ENCODE measurements at regions not wholly inside any gene's neighbourhood (a gene's known extent, or its start where the extent isn't known, plus 50 kb on each side); places are given as distances from the start of the nearest gene placed in this dataset.
"Not testable (repeated sequence)": the region's sequence is repeated elsewhere in the genome, so short reads cannot be mapped to it uniquely, and the experiment has no call there.

- WGBS (ENCODE audit: insufficient coverage, insufficient read length): no CpG with 5 or more reads among the region's 4 CpGs
- H3K27ac ChIP-seq (ENCODE audit: low read length); H3K27me3 ChIP-seq (ENCODE audit: control insufficient read depth, insufficient read depth, low read length); H3K4me3 ChIP-seq (ENCODE audit: low read length); H3K9me3 ChIP-seq (ENCODE audit: control insufficient read depth, insufficient read depth, low read length); H3K4me1 ChIP-seq (ENCODE audit: control insufficient read depth, insufficient read depth, low read length); H3K36me3 ChIP-seq (ENCODE audit: control insufficient read depth, insufficient read depth, low read length); DNase-seq (ENCODE audit: low read depth, low spot score): not testable (repeated sequence)
Observed at GRCh38 chr15:77895145-77895544, 182.4 kb downstream of the TBC1D2B start.

DNA sequence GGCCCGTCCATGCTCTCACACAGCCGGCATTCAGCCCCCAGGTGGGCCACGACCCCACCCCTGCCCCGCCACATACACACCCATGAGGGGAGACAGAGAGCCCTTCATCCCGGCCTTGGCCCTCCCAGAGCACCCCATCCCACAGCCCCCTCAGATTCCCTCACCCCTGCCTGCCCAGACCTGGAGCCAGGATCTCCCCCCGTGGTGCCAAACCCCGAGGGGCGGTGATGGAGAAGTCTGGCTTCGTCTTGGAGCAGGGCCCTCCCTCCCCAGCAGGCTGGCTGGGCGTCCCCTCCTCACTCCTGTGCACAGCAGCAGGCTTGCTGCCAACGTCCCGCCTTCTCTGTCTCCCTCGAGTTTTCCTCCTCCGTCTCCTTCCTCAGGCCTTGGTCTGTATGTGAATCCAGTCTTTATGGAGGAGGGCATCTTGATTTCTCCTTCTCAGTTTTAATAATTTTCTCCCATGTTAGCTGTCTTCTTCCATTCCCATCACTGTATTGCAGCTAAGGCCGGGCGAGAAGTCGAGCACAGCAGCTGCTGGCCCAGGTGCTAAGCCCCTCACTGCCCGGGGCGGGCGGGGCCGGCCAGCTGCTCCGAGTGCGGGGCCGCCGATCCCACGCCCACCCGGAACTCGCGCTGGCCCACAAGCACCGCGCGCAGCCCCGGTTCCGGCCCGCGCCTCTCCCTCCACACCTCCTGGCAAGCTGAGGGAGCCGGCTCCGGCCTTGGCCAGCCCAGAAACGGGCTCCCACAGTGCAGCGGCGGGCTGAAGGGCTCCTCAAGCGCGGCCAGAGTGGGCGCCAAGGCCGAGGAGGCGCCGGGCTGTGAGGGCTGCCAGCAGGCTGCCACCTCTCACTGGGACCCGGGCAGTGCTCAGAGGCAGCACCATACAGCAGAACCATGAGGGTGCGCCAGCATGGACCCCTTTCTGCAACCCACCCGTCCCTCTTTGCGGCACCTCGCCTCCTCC, 183.6 kb downstream of the TBC1D2B start:
- H3K4me3 ChIP-seq (ENCODE audit: low read length); H3K36me3 ChIP-seq (ENCODE audit: control insufficient read depth, insufficient read depth, low read length); H3K4me1 ChIP-seq (ENCODE audit: control insufficient read depth, insufficient read depth, low read length); H3K27ac ChIP-seq (ENCODE audit: low read length); H3K27me3 ChIP-seq (ENCODE audit: control insufficient read depth, insufficient read depth, low read length); H3K9me3 ChIP-seq (ENCODE audit: control insufficient read depth, insufficient read depth, low read length); DNase-seq (ENCODE audit: low read depth, low spot score): not testable (repeated sequence)
- no CpG with 5 or more reads among the region's 52 CpGs for WGBS (ENCODE audit: insufficient coverage, insufficient read length)

- H3K4me3 ChIP-seq (ENCODE audit: low read length); DNase-seq (ENCODE audit: low read depth, low spot score); H3K36me3 ChIP-seq (ENCODE audit: control insufficient read depth, insufficient read depth, low read length); H3K27me3 ChIP-seq (ENCODE audit: control insufficient read depth, insufficient read depth, low read length); H3K9me3 ChIP-seq (ENCODE audit: control insufficient read depth, insufficient read depth, low read length); H3K4me1 ChIP-seq (ENCODE audit: control insufficient read depth, insufficient read depth, low read length); H3K27ac ChIP-seq (ENCODE audit: low read length): not testable (repeated sequence)
- no CpG with 5 or more reads among the region's 7 CpGs for WGBS (ENCODE audit: insufficient coverage, insufficient read length)
Observed at GRCh38 chr15:77893246-77893645, 184.3 kb downstream of the TBC1D2B start.

DNA sequence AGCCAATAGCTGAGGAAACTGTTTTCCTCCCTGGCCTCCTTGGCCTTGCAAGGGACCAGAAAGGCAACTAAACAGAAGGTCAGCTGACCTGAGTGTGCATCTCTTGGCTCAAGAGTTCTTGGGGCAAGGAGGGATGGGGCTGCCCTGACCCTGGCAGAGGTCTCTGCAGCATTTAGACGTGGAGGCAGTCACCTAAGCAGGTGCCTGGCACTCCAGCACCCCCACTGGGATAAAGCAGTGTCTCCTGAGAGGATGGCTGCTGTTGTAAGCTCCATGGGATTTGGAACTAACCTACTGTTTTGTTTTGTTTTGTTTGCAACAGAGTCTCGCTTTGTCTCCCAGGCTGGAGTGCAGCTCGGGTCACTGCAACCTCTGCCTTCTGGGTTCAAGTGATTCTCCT, 185.2 kb downstream of the TBC1D2B start:
- no peaks in the 10 kb centered on the region for H3K9me3 ChIP-seq (ENCODE audit: control insufficient read depth, insufficient read depth, low read length)
- no CpG with 5 or more reads among the region's 3 CpGs for WGBS (ENCODE audit: insufficient coverage, insufficient read length)
- DNase-seq (ENCODE audit: low read depth, low spot score): no peak
- no peak overlapping the region for H3K27ac ChIP-seq (ENCODE audit: low read length)
- no peaks in the 10 kb centered on the region for H3K36me3 ChIP-seq (ENCODE audit: control insufficient read depth, insufficient read depth, low read length)
- H3K4me1 ChIP-seq (ENCODE audit: control insufficient read depth, insufficient read depth, low read length): no peaks in the 10 kb centered on the region
- H3K27me3 ChIP-seq (ENCODE audit: control insufficient read depth, insufficient read depth, low read length): no peaks in the 10 kb centered on the region
- no peak overlapping the region for H3K4me3 ChIP-seq (ENCODE audit: low read length)

GRCh38 chr15:77891862-77892261, 185.6 kb downstream of the TBC1D2B start:
- not testable (repeated sequence) for H3K27ac ChIP-seq (ENCODE audit: low read length); H3K4me3 ChIP-seq (ENCODE audit: low read length)
- no CpG with 5 or more reads among the region's 8 CpGs for WGBS (ENCODE audit: insufficient coverage, insufficient read length)

GRCh38 chr15:77890911-77891801, 186.4 kb downstream of the TBC1D2B start:
- H3K9me3 ChIP-seq (ENCODE audit: control insufficient read depth, insufficient read depth, low read length); H3K27ac ChIP-seq (ENCODE audit: low read length); H3K4me3 ChIP-seq (ENCODE audit: low read length); DNase-seq (ENCODE audit: low read depth, low spot score); H3K36me3 ChIP-seq (ENCODE audit: control insufficient read depth, insufficient read depth, low read length); H3K27me3 ChIP-seq (ENCODE audit: control insufficient read depth, insufficient read depth, low read length); H3K4me1 ChIP-seq (ENCODE audit: control insufficient read depth, insufficient read depth, low read length): not testable (repeated sequence)
- no CpG with 5 or more reads among the region's 20 CpGs for WGBS (ENCODE audit: insufficient coverage, insufficient read length)

More at GRCh38 chr15:77891862-77892261, 185.6 kb downstream of the TBC1D2B start:
- not testable (repeated sequence) for H3K4me1 ChIP-seq (ENCODE audit: control insufficient read depth, insufficient read depth, low read length); H3K36me3 ChIP-seq (ENCODE audit: control insufficient read depth, insufficient read depth, low read length); H3K27me3 ChIP-seq (ENCODE audit: control insufficient read depth, insufficient read depth, low read length); DNase-seq (ENCODE audit: low read depth, low spot score); H3K9me3 ChIP-seq (ENCODE audit: control insufficient read depth, insufficient read depth, low read length)

DNA sequence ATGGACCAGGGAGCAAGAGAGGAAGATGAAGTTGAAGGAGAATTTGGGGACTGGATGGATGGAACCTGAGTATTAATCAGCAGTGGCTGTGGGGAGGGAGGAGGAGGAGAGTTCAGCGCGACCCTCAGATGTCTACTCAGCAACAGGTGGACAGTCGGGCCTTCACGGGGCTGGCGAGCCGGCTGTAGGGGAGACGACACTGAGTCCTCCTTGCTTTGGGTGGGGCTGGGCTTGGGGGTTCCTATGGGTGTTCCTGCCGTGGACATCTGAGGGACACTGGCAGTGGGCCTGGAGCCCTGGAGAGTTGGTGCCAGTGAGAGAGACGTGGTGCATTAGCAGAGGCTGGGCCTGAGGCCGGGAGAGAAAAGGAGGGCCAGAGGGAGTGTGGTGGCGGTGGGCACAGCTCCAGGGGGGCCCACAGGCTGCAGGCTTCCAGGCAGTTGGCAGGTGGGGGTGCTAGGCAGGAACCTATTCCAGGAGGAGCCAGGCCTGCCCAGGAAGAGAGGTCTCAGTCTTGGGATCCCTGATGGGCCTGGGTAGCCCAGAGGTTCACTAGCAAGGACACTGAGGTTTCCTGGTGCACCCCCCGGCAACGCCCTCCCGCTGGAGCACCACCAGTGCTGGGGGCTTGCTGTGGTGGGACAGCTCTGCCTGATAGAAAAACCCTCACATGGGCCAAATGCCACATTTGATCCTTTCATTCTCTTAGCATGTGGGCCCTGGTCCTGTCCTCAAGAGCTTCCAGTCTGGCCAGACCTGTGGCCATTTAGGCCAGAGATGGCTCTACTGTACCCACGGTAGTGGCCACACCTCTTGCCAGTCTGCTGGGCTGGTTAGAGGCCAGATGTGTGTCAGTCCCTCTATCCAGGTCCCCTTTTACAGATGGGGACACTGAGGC, 187.4 kb downstream of the TBC1D2B start:
- not testable (repeated sequence) for H3K4me1 ChIP-seq (ENCODE audit: control insufficient read depth, insufficient read depth, low read length); H3K36me3 ChIP-seq (ENCODE audit: control insufficient read depth, insufficient read depth, low read length); H3K4me3 ChIP-seq (ENCODE audit: low read length); H3K27ac ChIP-seq (ENCODE audit: low read length); H3K27me3 ChIP-seq (ENCODE audit: control insufficient read depth, insufficient read depth, low read length); DNase-seq (ENCODE audit: low read depth, low spot score); H3K9me3 ChIP-seq (ENCODE audit: control insufficient read depth, insufficient read depth, low read length)
- no CpG with 5 or more reads among the region's 15 CpGs for WGBS (ENCODE audit: insufficient coverage, insufficient read length)

DNA sequence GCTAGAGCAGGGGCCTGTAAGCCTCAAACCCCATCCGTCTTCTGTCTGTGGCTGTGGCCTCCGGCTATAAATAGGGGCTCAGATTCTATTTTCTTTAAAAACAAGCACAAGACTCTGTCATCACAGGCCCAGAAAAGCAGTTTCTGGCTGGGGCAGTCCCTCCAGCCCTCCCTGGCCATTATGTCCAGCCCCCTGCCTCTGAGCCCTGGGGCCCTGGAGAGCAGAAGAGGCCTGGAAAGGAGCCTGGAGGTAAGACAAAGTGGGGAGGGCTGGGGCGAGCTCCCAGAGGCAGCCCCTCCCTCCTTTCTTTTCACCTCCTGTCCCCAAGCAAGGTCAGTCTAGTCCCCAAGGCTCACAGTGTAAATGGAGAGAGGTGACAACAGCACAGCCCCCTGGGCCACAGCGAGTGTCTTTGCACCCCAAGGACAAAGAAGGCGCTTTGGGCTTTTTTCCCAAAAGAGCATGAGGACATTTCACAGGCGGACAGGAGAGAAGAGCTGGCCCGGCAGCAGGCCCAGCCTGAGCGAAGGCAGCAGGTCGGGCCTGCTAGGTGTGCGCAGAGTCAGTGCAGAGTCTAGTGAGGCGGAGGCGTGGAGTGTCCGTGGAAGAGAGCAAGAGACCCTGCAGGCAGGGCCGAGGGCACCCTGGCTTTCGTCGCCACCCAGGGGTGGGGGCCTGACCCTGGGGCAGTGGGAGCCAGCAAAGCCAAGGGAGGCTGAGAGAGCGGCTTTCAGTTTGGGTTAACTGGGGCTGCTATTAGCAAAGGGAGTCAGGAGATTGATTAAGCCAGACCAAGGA, 188.3 kb downstream of the TBC1D2B start:
- no peak overlapping the region for H3K4me3 ChIP-seq (ENCODE audit: low read length)
- no peaks in the 10 kb centered on the region for H3K36me3 ChIP-seq (ENCODE audit: control insufficient read depth, insufficient read depth, low read length)
- H3K9me3 ChIP-seq (ENCODE audit: control insufficient read depth, insufficient read depth, low read length): no peaks in the 10 kb centered on the region
- no peaks in the 10 kb centered on the region for H3K4me1 ChIP-seq (ENCODE audit: control insufficient read depth, insufficient read depth, low read length)
- no peak for DNase-seq (ENCODE audit: low read depth, low spot score)
- no peaks in the 10 kb centered on the region for H3K27me3 ChIP-seq (ENCODE audit: control insufficient read depth, insufficient read depth, low read length)
- no CpG with 5 or more reads among the region's 17 CpGs for WGBS (ENCODE audit: insufficient coverage, insufficient read length)
- H3K27ac ChIP-seq (ENCODE audit: low read length): no peak overlapping the region

DNA sequence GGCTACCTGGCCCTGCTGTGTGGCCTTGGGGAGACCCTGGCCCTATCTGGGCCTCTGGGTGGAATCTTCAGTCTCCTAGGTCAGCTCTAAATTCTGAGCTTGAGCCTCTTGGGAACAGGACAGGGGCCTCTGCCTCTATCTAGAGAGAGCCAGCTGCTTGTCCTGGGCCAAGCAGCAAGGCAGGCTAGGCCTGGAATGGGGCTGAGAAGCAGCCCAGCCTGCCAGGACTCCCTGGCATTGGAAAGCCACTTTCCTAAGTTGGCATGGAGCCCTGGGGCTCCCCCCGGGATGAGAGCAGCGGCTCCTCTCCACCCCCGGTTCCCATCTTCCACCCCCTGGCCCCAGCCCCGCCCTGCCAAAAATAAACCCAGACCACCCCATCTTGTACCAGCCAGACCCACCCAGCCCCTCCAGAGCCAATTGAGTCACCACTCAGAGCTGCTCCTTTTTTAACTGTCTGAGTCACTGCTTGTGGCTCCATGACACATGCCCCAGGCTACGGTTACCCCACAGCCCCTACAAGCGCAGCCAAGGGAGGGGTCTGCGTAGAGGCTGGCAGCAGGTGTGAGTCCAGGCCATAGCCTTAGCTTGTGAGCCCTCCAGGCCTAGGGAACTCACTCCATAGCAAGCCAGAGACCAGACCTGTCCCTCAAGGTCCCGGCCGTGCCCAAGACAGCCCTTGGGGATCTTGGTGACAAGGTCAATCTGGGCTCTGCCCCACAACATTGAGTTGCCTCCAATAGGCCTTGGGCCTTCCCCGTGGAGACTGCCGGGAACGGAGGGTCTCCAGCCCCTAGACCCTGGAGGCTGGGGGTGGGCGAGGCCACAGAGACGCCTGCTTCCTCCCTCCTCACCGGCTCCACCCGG, 189.7 kb downstream of the TBC1D2B start:
- H3K4me1 ChIP-seq (ENCODE audit: control insufficient read depth, insufficient read depth, low read length); DNase-seq (ENCODE audit: low read depth, low spot score); H3K9me3 ChIP-seq (ENCODE audit: control insufficient read depth, insufficient read depth, low read length); H3K27me3 ChIP-seq (ENCODE audit: control insufficient read depth, insufficient read depth, low read length); H3K36me3 ChIP-seq (ENCODE audit: control insufficient read depth, insufficient read depth, low read length); H3K27ac ChIP-seq (ENCODE audit: low read length); H3K4me3 ChIP-seq (ENCODE audit: low read length): not testable (repeated sequence)
- no CpG with 5 or more reads among the region's 16 CpGs for WGBS (ENCODE audit: insufficient coverage, insufficient read length)

Data from iPS DF 6.9 (cell line).